Colonic mucosa (tissue), 4 donors: ENCODE measurements at regions not wholly inside any gene's neighbourhood (a gene's known extent, or its start where the extent isn't known, plus 50 kb on each side); places are given as distances from the start of the nearest gene placed in this dataset.
A peak's percentile ranks its signal among the peaks of the same experiment; 100 is the strongest.

Experiments
- DNase-seq: peaks from one replicate; pipeline ENCODE4 v3.0.0-alpha.2; 2020
- H3K27ac ChIP-seq: fragments of 200-600 bp; one replicate; pipeline ENCODE4 v1.8.0; 2021
- H3K27me3 ChIP-seq: fragments of 200-600 bp; one replicate; pipeline ENCODE4 v1.8.0; 2021
- H3K36me3 ChIP-seq: fragments of 200-600 bp; one replicate; pipeline ENCODE4 v1.8.0; 2021
- H3K4me1 ChIP-seq: fragments of 200-600 bp; one replicate; pipeline ENCODE4 v1.8.0; 2021; ENCODE audit warnings: mild to moderate bottlenecking
- H3K4me3 ChIP-seq: fragments of 200-600 bp; one replicate; pipeline ENCODE4 v1.8.0; 2021
- H3K9ac ChIP-seq, 2 donors: one replicate each; pipeline ENCODE4 v1.7.0; 2013; ENCODE audit warnings: control low read depth in 2 of 2, low read depth in 2 of 2, low read length in 2 of 2
- H3K9me3 ChIP-seq: fragments of 200-600 bp; one replicate; pipeline ENCODE4 v1.8.0; 2021
- CTCF ChIP-seq: fragments of 200-600 bp; IDR thresholded peaks from one replicate; pipeline ENCODE4 v1.8.0; 2022; ENCODE audit warnings: antibody characterized with exemption, mild to moderate bottlenecking
- intact Hi-C: fragments of 100-400 bp; cut with DNase I; formaldehyde crosslinking; loops from one replicate; pipeline ENCODE4 v1.14.1; 2022
- donor health status: healthy.
- donor health status: DM: no; HTN: no; CAD: no.
- donor health status: DM: no; HTN: no; CAD: no.

- no peak overlapping the region for H3K27ac ChIP-seq
- H3K9me3 ChIP-seq, result no peaks in the 10 kb centered on the region
- no peak overlapping the region for H3K9ac ChIP-seq
- no peaks in the 10 kb centered on the region for H3K27me3 ChIP-seq
- DNase-seq, result no peak
- H3K36me3 ChIP-seq, result no peaks in the 10 kb centered on the region
- no peaks in the 10 kb centered on the region for H3K4me1 ChIP-seq
- TF ChIP-seq CTCF, result no peak
- intact Hi-C loops, result no loop called here
- no peak overlapping the region for H3K4me3 ChIP-seq
Measured at GRCh38 chr20:22794200-22794599, 209.8 kb upstream of the FOXA2 start.

- Histone ChIP-seq H3K36me3 (no peaks in the 10 kb centered on the region), H3K4me3 (no peak overlapping the region), H3K27me3 (no peaks in the 10 kb centered on the region), H3K9ac (no peak overlapping the region), H3K4me1 (no peaks in the 10 kb centered on the region), H3K27ac (no peak overlapping the region), H3K9me3 (no peaks in the 10 kb centered on the region)
- no peak for DNase-seq
- TF ChIP-seq CTCF, result no peak
- intact Hi-C loops, result no loop called here
Measured at GRCh38 chr20:22795433-22795832, 211.1 kb upstream of the FOXA2 start.

GRCh38 chr20:22795871-22796270 lies 211.5 kb upstream of the FOXA2 start:
- intact Hi-C loops, result no loop called here
- no peak overlapping the region for H3K9ac ChIP-seq

GRCh38 chr20:22796469-22797077 lies 212.2 kb upstream of the FOXA2 start:
- TF ChIP-seq CTCF, result no peak
- Histone ChIP-seq H3K4me1 (no peaks in the 10 kb centered on the region), H3K9me3 (no peaks in the 10 kb centered on the region), H3K4me3 (no peak overlapping the region), H3K27me3 (no peaks in the 10 kb centered on the region), H3K9ac (no peak overlapping the region), H3K27ac (no peak overlapping the region), H3K36me3 (no peaks in the 10 kb centered on the region)
- no peak for DNase-seq
- intact Hi-C loops, result no loop called here

More at GRCh38 chr20:22795871-22796270, 211.5 kb upstream of the FOXA2 start:
- no peak overlapping the region for H3K27ac ChIP-seq
- peak; percentile 26 for DNase-seq
- no peaks in the 10 kb centered on the region for H3K9me3 ChIP-seq
- no peak overlapping the region for H3K4me3 ChIP-seq
- H3K36me3 ChIP-seq, result no peaks in the 10 kb centered on the region
- no peaks in the 10 kb centered on the region for H3K27me3 ChIP-seq
- H3K4me1 ChIP-seq, result no peaks in the 10 kb centered on the region
- TF ChIP-seq CTCF, result no peak

GRCh38 chr20:22797103-22797502 lies 212.7 kb upstream of the FOXA2 start:
- intact Hi-C loops, result no loop called here
- no peak overlapping the region for H3K27ac ChIP-seq
- H3K36me3 ChIP-seq, result no peaks in the 10 kb centered on the region
- H3K9me3 ChIP-seq, result no peaks in the 10 kb centered on the region
- no peaks in the 10 kb centered on the region for H3K4me1 ChIP-seq
- H3K4me3 ChIP-seq, result no peak overlapping the region
- no peak overlapping the region for H3K9ac ChIP-seq
- H3K27me3 ChIP-seq, result no peaks in the 10 kb centered on the region
- no peak for TF ChIP-seq CTCF
- no peak for DNase-seq
